ENCODE measurements at regions not wholly inside any gene's neighbourhood (a gene's known extent, or its start where the extent isn't known, plus 50 kb on each side); places are given as distances from the start of the nearest gene placed in this dataset.
A peak's percentile ranks its signal among the peaks of the same experiment; 100 is the strongest.

DNA sequence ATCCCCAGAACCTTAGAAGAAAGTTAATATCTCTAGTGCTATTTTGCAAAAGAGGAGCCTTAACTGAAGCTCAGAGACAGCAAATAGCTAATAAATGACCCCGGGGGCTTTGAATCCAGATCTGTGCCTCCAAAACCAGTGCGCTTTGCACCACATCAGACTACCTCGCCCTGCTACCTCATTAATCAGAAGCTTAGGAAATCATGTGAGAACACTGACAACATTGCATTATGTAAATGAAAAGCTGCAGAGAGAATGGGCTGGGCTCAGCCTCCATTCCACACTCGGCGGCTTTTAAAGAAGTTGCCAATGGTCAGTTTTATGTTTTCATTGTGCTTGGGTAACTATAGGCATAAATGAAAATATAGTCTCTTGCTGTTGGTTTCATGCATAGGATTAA lies 54.0 kb upstream of the STMND1 start:
- TF ChIP-seq POLR2A (IDR thresholded peaks at IDR 0.05; ENCODE audit: low read length) (no peak), GATA1 (IDR thresholded peaks at IDR 0.05; ENCODE audit: low read depth, low read length) (no peak)
- DNase-seq: no peak

DNA sequence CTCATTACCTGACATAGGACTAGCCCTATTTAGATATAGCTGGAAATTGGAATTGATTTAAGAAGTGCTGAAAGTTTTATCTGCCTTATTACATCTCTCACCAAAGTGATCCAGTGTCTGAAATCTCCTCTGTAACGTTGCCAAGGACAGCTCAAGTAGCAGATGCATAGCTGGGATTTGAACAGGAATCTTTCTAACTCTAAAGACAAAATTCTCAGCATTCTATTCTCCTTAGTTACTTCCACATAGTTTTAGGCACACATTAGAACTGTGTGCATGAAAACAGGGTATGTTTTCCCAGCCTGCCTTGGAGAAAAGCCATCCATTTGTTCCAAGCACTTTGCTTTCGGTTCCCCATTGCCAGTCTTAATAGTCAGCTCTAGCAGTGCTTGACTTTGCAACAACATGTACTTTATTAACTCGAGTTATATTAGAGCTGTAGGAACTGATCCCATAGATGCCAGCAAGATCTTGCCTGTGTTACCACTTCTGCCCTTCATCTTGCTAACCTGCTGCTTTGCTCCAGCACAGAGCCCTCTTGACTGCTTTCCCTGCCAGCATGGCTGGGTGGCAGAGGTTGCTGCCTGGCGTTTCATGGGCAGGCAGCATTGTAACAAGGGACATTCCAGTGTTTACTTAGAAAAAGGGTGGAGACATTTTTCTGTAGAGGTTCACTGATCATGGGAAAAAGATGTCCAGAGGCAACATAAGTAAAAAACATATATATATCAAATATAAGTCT lies 56.1 kb upstream of the STMND1 start:
- TF ChIP-seq POLR2A (IDR thresholded peaks at IDR 0.05; ENCODE audit: low read length) (no peak), GATA1 (IDR thresholded peaks at IDR 0.05; ENCODE audit: low read depth, low read length) (no peak)
- no peak for DNase-seq

DNA sequence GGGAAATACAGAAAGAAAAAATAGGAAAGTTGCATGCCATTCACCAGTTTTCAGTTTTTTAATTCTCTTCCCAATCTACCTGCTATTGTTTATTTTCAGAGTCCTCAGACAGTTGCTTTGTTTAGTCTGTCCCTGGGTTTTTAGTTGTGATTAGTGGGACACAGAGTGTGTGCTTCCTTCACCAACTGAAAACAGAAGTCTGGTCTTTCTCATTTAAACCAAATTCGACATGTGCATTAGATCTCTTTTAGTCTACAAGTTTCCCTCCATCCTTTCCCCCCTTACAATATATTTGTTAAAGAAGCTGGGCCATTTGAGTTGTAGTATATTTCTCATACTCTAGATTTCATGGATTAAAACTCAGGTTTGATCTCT lies 58.7 kb upstream of the STMND1 start:
- no peak for TF ChIP-seq POLR2A (IDR thresholded peaks at IDR 0.05; ENCODE audit: low read length)
- TF ChIP-seq GATA1 (IDR thresholded peaks at IDR 0.05; ENCODE audit: low read depth, low read length): no peak
- no peak for DNase-seq

DNA sequence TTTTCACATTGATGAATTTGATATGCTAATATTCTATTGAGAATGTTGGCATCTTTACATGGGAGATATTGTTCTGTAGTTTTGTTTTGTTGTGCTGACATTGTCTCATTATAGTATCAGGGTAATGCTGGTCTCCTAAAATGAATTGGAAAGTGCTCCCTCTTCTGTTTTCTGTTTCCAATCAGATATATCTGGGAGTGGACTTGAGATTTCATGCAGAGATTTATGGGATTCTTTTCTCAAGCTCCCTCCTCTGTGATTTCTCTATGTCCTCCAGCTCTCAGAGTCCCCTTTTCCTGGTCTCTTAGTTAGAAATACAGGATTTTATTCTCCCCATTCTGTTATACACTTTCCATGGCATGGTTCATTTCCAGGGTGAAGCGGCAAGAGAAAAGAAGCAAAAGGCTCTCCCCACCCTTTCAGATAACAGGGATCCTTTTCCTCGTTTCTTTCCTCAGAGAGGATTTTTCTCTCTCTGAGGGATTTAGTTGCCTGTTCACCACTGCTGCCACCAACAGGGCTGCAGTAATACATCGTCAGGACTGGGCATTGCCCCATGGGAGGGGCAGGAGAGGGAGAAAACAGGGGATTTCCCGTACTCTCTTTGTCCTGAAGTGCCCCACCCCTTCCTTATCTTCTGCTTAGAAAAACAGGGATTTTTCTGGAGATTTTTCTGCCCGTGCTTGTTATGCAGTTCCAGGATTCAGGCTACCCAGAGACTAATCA lies 59.3 kb upstream of the STMND1 start:
- TF ChIP-seq POLR2A (IDR thresholded peaks at IDR 0.05; ENCODE audit: low read length): no peak
- TF ChIP-seq GATA1 (IDR thresholded peaks at IDR 0.05; ENCODE audit: low read depth, low read length): no peak
- DNase-seq: no peak

DNA sequence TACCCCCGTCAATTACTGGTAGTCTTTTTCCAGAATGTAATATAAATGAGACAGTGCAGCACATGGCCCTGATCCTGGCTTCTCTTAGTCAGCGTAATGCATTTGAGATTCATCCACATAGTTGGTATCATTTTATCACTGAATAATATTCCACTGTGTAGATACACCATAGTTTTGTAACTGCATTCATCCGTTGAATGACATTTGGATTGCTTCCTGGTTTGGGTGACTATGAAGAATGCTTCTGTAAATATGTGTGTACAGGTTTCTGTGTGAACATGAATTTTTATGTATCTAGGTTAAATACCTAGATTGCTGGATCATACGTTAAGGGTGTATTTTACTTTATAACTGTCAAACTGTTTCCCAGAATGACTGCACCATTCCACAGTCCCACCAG lies 62.6 kb upstream of the STMND1 start:
- no peak for DNase-seq
- TF ChIP-seq POLR2A (IDR thresholded peaks at IDR 0.05; ENCODE audit: low read length) (no peak), GATA1 (IDR thresholded peaks at IDR 0.05; ENCODE audit: low read depth, low read length) (no peak)

DNA sequence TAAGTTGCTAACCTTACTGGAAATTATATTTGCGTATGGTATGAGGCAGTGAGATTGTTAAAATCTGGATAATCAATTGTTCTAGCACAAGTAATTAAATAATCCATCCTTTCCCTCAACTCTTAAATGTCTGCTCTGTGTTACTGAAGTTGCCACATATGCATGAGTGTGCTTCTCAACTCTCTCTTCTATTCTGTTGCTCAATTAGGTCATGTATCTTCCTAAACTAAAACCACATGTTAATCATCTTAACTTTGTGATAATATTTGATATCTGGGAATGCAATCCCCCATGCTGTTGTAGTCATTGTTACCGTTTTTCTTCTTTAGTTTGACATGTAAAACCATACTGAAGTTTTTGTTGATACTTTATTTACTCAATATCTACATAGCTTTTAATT lies 63.5 kb upstream of the STMND1 start:
- no peak for TF ChIP-seq GATA1 (IDR thresholded peaks at IDR 0.05; ENCODE audit: low read depth, low read length)
- DNase-seq: no peak

DNA sequence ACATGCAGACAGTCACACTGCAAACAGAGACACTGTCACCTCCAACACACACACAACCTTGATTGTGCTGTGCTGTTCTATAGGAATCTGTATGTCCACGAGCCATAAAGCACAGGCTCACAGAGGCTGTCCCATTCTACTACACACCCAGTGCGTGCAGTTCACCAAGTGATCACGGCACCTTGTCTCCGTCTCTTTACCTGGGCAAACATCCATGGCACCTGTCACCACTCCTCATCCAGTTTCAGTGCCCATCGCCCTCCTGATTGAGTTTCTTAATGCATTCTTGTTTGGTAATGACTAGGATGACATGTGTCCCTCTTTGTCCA lies 65.8 kb upstream of the STMND1 start:
- no peak for TF ChIP-seq GATA1 (IDR thresholded peaks at IDR 0.05; ENCODE audit: low read depth, low read length)
- TF ChIP-seq POLR2A (IDR thresholded peaks at IDR 0.05; ENCODE audit: low read length): no peak
- DNase-seq: no peak

DNA sequence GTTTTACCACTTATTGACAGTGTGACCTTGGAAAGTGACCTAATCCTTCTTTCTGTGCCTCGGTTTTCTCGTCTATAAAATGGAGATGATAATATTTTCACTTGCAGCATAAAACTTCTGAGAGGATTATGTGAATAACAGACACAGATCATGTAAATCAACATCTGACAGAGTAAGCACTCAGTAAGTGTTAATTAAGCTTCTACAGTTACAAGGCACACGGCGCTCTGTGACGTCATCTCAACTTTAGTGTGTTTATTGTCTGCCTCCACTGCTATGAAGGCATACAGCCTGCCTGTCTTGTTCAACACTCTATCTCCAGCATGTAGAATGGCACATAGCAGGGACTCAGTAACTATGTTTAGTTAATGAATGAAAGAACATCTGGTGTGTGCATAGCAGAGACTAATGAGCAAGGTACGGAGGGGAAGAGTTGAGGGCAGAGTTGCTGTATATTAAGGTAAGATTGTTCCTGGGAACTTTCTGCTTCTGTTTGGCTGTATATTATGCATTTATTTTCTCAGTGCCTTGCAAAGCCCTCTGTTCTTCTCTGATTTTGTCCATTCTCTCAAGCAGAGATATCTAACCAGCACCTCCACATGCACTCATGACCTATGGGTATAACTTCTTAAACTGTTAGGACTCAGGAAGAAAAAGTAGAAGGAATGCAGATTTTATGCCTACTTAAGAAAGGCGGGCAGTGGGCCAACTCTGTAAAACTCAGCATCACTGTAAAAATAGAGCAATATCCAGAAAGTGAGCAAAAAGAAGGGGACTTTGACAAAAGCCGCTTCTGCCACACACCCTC lies 66.4 kb upstream of the STMND1 start:
- no peak for TF ChIP-seq POLR2A (IDR thresholded peaks at IDR 0.05; ENCODE audit: low read length)
- TF ChIP-seq GATA1 (IDR thresholded peaks at IDR 0.05; ENCODE audit: low read depth, low read length): no peak
- DNase-seq: no peak

DNA sequence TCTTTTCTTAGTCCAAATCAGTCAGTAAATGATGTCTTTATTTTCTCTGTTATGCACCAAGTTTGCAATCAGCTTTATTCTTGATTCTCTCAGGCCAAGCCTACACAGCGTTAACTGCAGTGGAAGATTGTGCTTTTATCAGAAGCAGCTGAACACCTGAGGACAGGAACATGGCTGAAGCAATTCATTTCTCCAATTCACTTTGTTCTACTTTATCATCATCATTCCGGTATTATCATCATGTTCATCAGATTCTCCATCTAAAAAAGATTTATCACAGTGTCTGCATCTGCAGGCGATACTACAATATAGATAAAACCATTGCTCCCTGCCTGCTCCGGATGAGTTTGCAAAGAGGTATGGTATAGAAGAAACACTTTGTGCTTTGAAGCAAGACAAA lies 68.1 kb upstream of the STMND1 start:
- no peak for TF ChIP-seq GATA1 (IDR thresholded peaks at IDR 0.05; ENCODE audit: low read depth, low read length)
- no peak for TF ChIP-seq POLR2A (IDR thresholded peaks at IDR 0.05; ENCODE audit: low read length)
- no peak for DNase-seq

DNA sequence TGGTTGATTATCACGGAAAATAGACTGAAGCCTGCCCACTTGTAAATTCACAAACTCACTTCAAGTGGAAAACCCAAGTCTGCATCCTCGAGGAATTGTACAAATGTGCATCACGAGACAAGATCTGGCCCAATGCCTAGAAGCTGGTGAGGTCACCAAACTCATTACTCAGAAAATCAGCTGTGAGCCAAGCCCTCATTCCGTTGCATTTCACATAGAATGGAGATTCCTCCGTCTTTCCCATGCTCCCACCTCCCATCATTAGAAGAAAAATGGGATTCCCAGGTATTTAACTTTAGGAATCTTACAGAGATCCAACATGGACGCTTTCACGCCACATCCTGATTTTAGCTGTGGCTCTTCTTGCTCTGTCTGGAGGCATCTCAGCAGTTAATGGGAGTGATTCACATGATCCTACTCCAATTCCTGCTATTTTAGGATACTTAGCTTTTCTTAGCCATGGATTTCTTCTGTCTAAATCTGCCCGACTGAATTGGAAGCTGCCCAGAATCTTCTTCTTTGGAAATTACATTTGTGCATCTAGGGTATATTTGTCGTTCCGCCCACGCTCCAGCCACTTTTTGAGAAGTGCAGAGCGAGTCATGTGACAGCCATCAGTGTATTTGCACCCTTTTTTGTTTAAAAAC lies 68.7 kb upstream of the STMND1 start:
- TF ChIP-seq GATA1 (IDR thresholded peaks at IDR 0.05; ENCODE audit: low read depth, low read length) (no peak), POLR2A (IDR thresholded peaks at IDR 0.05; ENCODE audit: low read length) (no peak)
- peak in 1 of 2 experiments; percentile 4 for DNase-seq

DNA sequence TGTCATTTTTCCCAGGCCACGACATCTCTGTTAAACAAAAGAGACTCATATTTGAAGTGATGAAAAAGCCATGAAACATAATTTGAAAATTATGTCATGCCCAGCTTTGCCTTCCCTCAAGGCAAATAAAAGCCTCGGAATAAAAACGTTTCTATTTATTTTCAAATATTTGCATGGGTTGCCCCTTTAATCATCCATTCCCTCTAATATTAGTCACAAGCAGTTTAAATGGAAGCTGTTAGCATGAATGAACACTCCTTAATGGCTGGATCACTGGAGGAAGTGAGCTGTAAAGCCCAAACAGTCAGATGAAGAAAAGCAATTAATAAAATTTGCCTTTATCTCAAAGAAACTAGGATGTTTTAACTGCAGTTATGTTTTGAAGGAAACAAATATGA lies 69.3 kb upstream of the STMND1 start:
- TF ChIP-seq POLR2A (IDR thresholded peaks at IDR 0.05; ENCODE audit: low read length) (no peak), GATA1 (IDR thresholded peaks at IDR 0.05; ENCODE audit: low read depth, low read length) (no peak)
- DNase-seq: no peak

DNA sequence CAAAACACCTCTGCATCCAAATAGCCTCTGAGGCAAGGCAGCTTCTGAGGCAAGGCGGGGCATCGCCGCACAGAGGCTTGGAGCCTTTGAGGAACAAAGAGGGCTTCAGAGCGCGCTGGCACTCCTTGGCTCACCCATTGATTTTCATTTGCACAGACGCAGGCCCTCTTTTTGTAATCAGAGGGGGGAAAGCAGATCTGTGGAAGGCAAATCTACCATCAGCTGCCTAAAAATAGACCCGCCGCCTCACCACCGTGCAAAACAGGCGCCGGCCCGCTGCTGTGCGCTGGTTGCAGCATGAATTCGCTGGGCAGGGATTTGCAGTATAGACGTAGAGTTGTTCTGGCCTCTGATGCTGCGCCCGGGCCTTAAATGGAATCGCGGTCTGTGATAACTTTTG lies 69.9 kb upstream of the STMND1 start:
- no peak for DNase-seq

DNA sequence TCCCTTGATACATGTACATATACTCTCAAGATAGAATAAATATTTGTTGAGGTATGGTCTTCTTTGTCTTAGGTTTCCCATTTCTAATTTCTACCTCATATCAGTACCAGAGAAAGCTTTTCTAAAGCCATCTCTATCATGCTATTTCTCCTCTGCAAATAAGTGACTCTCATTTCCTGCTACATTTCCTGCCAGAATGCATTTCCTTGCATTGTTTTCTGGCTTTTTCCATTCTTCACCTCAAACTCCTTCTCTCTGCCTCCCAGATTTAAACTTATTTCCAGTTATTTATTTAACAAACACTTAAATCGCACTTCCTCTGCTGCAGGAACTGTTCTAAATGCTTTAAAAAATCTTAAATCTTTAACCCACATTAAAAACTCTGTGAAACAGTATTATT lies 74.4 kb upstream of the STMND1 start:
- no peak for TF ChIP-seq GATA1 (IDR thresholded peaks at IDR 0.05; ENCODE audit: low read depth, low read length)
- TF ChIP-seq POLR2A (IDR thresholded peaks at IDR 0.05; ENCODE audit: low read length): no peak
- no peak for DNase-seq

More for the DNA sequence above, 69.9 kb upstream of the STMND1 start:
- TF ChIP-seq GATA1 (IDR thresholded peaks at IDR 0.05; ENCODE audit: low read depth, low read length) (no peak), POLR2A (IDR thresholded peaks at IDR 0.05; ENCODE audit: low read length) (no peak)

DNA sequence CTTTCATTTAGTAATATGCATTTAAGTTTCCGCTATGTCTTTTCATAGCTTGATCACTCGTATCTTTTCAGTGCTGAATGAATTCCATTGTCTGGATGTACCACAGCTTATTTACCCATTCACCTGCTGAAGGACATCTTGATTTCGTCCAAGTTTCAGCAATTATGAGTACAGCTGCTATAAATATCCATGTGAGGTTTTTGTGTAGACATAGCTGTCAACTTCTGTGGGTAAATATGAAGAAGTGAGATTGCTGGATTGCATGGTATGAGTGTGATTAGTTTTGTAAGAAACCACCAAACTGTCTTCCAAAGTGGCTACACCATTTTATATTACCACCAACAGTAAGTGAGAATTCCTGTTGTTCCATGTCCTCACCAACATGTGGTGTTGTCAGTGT lies 79.2 kb upstream of the STMND1 start:
- no peak for DNase-seq
- TF ChIP-seq POLR2A (IDR thresholded peaks at IDR 0.05; ENCODE audit: low read length): no peak
- TF ChIP-seq GATA1 (IDR thresholded peaks at IDR 0.05; ENCODE audit: low read depth, low read length): no peak

All from erythroblast (primary cell).